H1 (cell line): ENCODE measurements at regions not wholly inside any gene's neighbourhood (a gene's known extent, or its start where the extent isn't known, plus 50 kb on each side); places are given as distances from the start of the nearest gene placed in this dataset.

Experiments used
- CTCF ChIA-PET: fragments of 300-600 bp; sonication (Branson Sonifier 250); formaldehyde crosslinking; loops from one replicate; lab custom pipeline; 2021; ENCODE audit not compliant: partially characterized antibody; lab: Charles Lee
- POLR2A ChIA-PET: fragments of 300-600 bp; sonication (Branson Sonifier 250); formaldehyde crosslinking; loops from one replicate; lab custom pipeline; 2021; ENCODE audit warnings: inconsistent platforms; ENCODE audit not compliant: partially characterized antibody; lab: Charles Lee
- DNase-seq, 2 experiments: peaks; one replicate each; pipeline versions ENCODE4 v3.0.0 to v3.0.0-alpha.2; 2010 to 2022; ENCODE audit warnings: low spot score in 2 of 2, low read depth in 1 of 2, mixed read lengths in 1 of 2
- FAIRE-seq: peaks from 2 replicates; lab custom pipeline; 2011; peaks lifted over from hg19 to GRCh38; lab: Jason Lieb, UNC
- H2AFZ ChIP-seq: 2 replicates; pipeline ENCODE4 v1.8.1; 2012; ENCODE audit warnings: low read length, inconsistent platforms
- H2AK5ac ChIP-seq: 2 replicates; pipeline ENCODE4 v1.6.1; 2013; ENCODE audit warnings: low read depth, low read length
- H2BK120ac ChIP-seq: replicated peaks from 2 replicates; pipeline ENCODE3; 2013; ENCODE audit warnings: low read depth, low read length, inconsistent platforms
- H2BK12ac ChIP-seq: 2 replicates; pipeline ENCODE4 v1.6.1; 2013; ENCODE audit warnings: low read depth, low read length
- H2BK15ac ChIP-seq: 2 replicates; pipeline ENCODE4 v1.6.1; 2013; ENCODE audit warnings: low read length
- H2BK20ac ChIP-seq: 2 replicates; pipeline ENCODE4 v1.6.1; 2013; ENCODE audit warnings: low read length
- H2BK5ac ChIP-seq: 2 replicates; pipeline ENCODE4 v1.6.1; 2013; ENCODE audit warnings: low read depth, low read length
- H3K14ac ChIP-seq: 2 replicates; pipeline ENCODE4 v1.6.1; 2013; ENCODE audit warnings: inconsistent platforms; ENCODE audit not compliant: insufficient read length
- H3K18ac ChIP-seq: 2 replicates; pipeline ENCODE4 v1.6.1; 2013; ENCODE audit warnings: low read length; ENCODE audit errors: extremely low read depth
- H3K23ac ChIP-seq: 2 replicates; pipeline ENCODE4 v1.6.1; 2013; ENCODE audit warnings: inconsistent platforms; ENCODE audit not compliant: insufficient read length
- H3K23me2 ChIP-seq: 2 replicates; pipeline ENCODE4 v1.6.1; 2013; ENCODE audit warnings: low read depth, low read length
- H3K27ac ChIP-seq: 2 replicates; pipeline ENCODE4 v1.6.1; 2011; ENCODE audit warnings: low read depth, low read length, inconsistent platforms
- H3K27me3 ChIP-seq, 4 experiments: replicated peaks in 1 of 4; 1 replicate in 1 of 4; 2 replicates in 3 of 4; pipeline versions ENCODE4 v1.6.1 to v1.8.1; 2011 to 2013; ENCODE audit warnings: low read length in 3 of 4, mild to moderate bottlenecking in 3 of 4, inconsistent platforms in 2 of 4, mixed read lengths in 2 of 4, moderate library complexity in 1 of 4; ENCODE audit not compliant: control insufficient read depth in 3 of 4, insufficient read depth in 3 of 4; ENCODE audit errors: extremely low read depth in 1 of 4
- H3K36me3 ChIP-seq, 4 experiments: 2 replicates each; pipeline versions ENCODE4 v1.6.1 to v1.8.1; 2011 to 2013; ENCODE audit warnings: mild to moderate bottlenecking in 4 of 4, low read length in 3 of 4, moderate library complexity in 2 of 4, control low read depth in 1 of 4, inconsistent platforms in 1 of 4; ENCODE audit not compliant: insufficient read depth in 4 of 4, control insufficient read depth in 2 of 4
- H3K4ac ChIP-seq: replicated peaks from 2 replicates; pipeline ENCODE3; 2013; ENCODE audit warnings: low read length, low read depth, mixed read lengths, inconsistent platforms; ENCODE audit not compliant: insufficient read length
- H3K4me1 ChIP-seq, 4 experiments: replicated peaks in 1 of 4; 1 replicate in 1 of 4; 2 replicates in 3 of 4; pipeline versions ENCODE4 v1.6.1 to v1.8.1; 2011 to 2013; ENCODE audit warnings: low read length in 3 of 4, inconsistent platforms in 2 of 4, mixed read lengths in 1 of 4; ENCODE audit not compliant: insufficient read depth in 4 of 4, control insufficient read depth in 3 of 4
- H3K4me2 ChIP-seq, 2 experiments: 2 replicates each; pipeline versions ENCODE4 v1.6.1 to v1.8.1; 2011 to 2013; ENCODE audit warnings: low read depth in 2 of 2, low read length in 2 of 2, control low read depth in 1 of 2, inconsistent platforms in 1 of 2, mild to moderate bottlenecking in 1 of 2; ENCODE audit not compliant: insufficient read depth in 1 of 2
- H3K4me3 ChIP-seq, 4 experiments: fragments of 200-600, 300-600 bp in 1 of 4; sonication (generic), shearing (Covaris generic), sonication (Bioruptor Twin) in 1 of 4; 2 replicates each; pipeline versions ENCODE4 v1.5.1 to v1.8.1; 2011 to 2016; ENCODE audit warnings: low read length in 4 of 4, low read depth in 3 of 4, control low read depth in 2 of 4, inconsistent platforms in 2 of 4, mild to moderate bottlenecking in 2 of 4, mixed read lengths in 1 of 4, moderate library complexity in 1 of 4; ENCODE audit not compliant: insufficient read depth in 2 of 4; ENCODE audit errors: extremely low read depth in 1 of 4
- H3K56ac ChIP-seq: replicated peaks from 2 replicates; pipeline ENCODE3; 2013; ENCODE audit warnings: low read depth, mild to moderate bottlenecking, mixed read lengths, low read length, inconsistent platforms; ENCODE audit not compliant: insufficient read length
- H3K79me1 ChIP-seq: 2 replicates; pipeline ENCODE4 v1.6.1; 2013; ENCODE audit warnings: low read depth, low read length, control low read depth
- H3K79me2 ChIP-seq, 2 experiments: 2 replicates each; pipeline versions ENCODE4 v1.6.1 to v1.8.1; 2012 to 2013; ENCODE audit warnings: low read length in 2 of 2, mild to moderate bottlenecking in 2 of 2, inconsistent platforms in 1 of 2; ENCODE audit not compliant: insufficient read depth in 2 of 2, control insufficient read depth in 1 of 2
- H3K9ac ChIP-seq, 4 experiments: replicated peaks in 1 of 4; 1 replicate in 1 of 4; 2 replicates in 3 of 4; pipeline versions ENCODE4 v1.6.1 to v1.8.1; 2011 to 2013; ENCODE audit warnings: low read depth in 3 of 4, low read length in 3 of 4, control low read depth in 2 of 4, mild to moderate bottlenecking in 2 of 4, moderate library complexity in 2 of 4, inconsistent platforms in 1 of 4; ENCODE audit errors: extremely low read depth in 1 of 4
- H3K9me3 ChIP-seq, 2 experiments: 2 replicates each; pipeline versions ENCODE4 v1.6.1 to v1.8.1; 2012 to 2013; ENCODE audit warnings: mild to moderate bottlenecking in 2 of 2, moderate library complexity in 2 of 2, control low read depth in 1 of 2, inconsistent platforms in 1 of 2, low read depth in 1 of 2, low read length in 1 of 2, mixed read lengths in 1 of 2; ENCODE audit not compliant: insufficient read depth in 2 of 2
- H4K20me1 ChIP-seq, 2 experiments: replicated peaks in 1 of 2; 2 replicates each; pipeline versions ENCODE3 to v1.8.1; 2011 to 2013; ENCODE audit warnings: inconsistent platforms in 2 of 2, low read length in 2 of 2, mild to moderate bottlenecking in 1 of 2; ENCODE audit not compliant: insufficient read depth in 2 of 2, control insufficient read depth in 1 of 2
- H4K5ac ChIP-seq: 2 replicates; pipeline ENCODE4 v1.6.1; 2013; ENCODE audit warnings: low read length, low read depth, mixed read lengths, inconsistent platforms; ENCODE audit not compliant: insufficient read length
- H4K8ac ChIP-seq: 2 replicates; pipeline ENCODE4 v1.8.0; 2013; ENCODE audit warnings: mild to moderate bottlenecking, moderate library complexity, low read length, inconsistent platforms; ENCODE audit not compliant: insufficient read depth; ENCODE audit errors: extremely low read depth
- H4K91ac ChIP-seq: replicated peaks from 2 replicates; pipeline ENCODE3; 2013; ENCODE audit warnings: low read length, mixed read lengths, inconsistent platforms; ENCODE audit not compliant: insufficient read length
- ASH2L ChIP-seq: fragments of 200-600, 300-600 bp; sonication (generic); IDR thresholded peaks from one replicate; pipeline ENCODE4 v1.7.1; 2017; ENCODE audit warnings: low read length
- BCL11A ChIP-seq, 2 experiments: IDR thresholded peaks; one replicate each; pipeline ENCODE4 v1.6.1; 2011; ENCODE audit warnings: low read depth in 2 of 2, low read length in 2 of 2, mild to moderate bottlenecking in 2 of 2
- BRCA1 ChIP-seq: IDR thresholded peaks from 2 replicates; pipeline ENCODE4 v1.6.1; 2012; ENCODE audit warnings: low read depth, low read length, improper control_type of control experiment
- POLR2AphosphoS5 ChIP-seq: IDR thresholded peaks from 2 replicates; pipeline ENCODE4 v1.6.1; 2011; ENCODE audit warnings: low read depth, low read length
- SP1 ChIP-seq: IDR thresholded peaks from 2 replicates; pipeline ENCODE4 v1.6.1; 2011; ENCODE audit warnings: low read depth, low read length
- WGBS, 2 experiments: shearing (Covaris generic) in 1 of 2; methylation state at CpG; one replicate each; pipeline versions ENCODE4 v1.1.6 to v1.1.7; 2013 to 2015; ENCODE audit warnings: low lambda C conversion rate in 2 of 2, mixed read lengths in 2 of 2, inconsistent platforms in 1 of 2, low coverage in 1 of 2, missing lambda C conversion rate in 1 of 2; ENCODE audit not compliant: insufficient replicate concordance in 2 of 2, insufficient coverage in 1 of 2, insufficient read length in 1 of 2; ENCODE audit errors: extremely low coverage in 1 of 2, missing lambda C conversion rate in 1 of 2; 5-methylcytosine and 5-hydroxymethylcytosine counted together

DNA sequence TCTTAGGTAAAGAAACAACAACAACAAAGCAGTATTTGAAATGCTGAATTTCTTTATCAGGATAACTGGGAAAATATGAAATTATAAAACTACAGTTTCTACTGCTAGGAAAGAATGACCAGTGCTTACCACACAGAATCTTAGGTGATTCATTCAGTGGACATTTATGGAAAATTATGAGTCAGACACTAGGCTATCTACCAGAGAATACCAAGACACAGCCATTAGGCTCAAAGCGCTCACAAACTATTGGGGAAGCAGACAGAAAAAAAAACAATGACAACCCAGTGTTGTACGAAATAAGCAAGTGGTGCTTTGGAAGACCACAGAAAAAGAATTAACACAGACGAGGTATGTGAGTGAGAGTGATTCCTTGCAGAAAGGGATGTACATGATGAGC is 1019.5 kb downstream of the PCDH9 start:
- Histone ChIP-seq H2AK5ac (no peak overlapping the region), H3K27me3 (0 out of 7 replicates have a peak, but pooled peaks cover 0 to under 1% (median 0%) of the 10 kb centered on the region in 4 experiments), H3K4ac (no peak overlapping the region), H3K18ac (no peak overlapping the region), H3K79me1 (no peaks in the 10 kb centered on the region), H3K36me3 (no peaks in the 10 kb centered on the region), H3K9me3 (no peaks in the 10 kb centered on the region), H4K5ac (no peak overlapping the region), H3K23me2 (no peaks in the 10 kb centered on the region), H4K20me1 (no peaks in the 10 kb centered on the region), H3K4me1 (no peaks in the 10 kb centered on the region), H4K91ac (no peak overlapping the region), H2BK20ac (no peak overlapping the region), H2BK15ac (no peak overlapping the region), H3K27ac (no peak overlapping the region), H3K14ac (no peak overlapping the region), H3K4me2 (no peak overlapping the region), H3K9ac (no peak overlapping the region), H3K79me2 (no peaks in the 10 kb centered on the region), H2AFZ (no peak overlapping the region), H3K4me3 (no peak overlapping the region), H2BK12ac (no peak overlapping the region), H3K56ac (no peak overlapping the region), H2BK5ac (no peak overlapping the region), H2BK120ac (no peak overlapping the region), H4K8ac (no peak overlapping the region), H3K23ac (no peak overlapping the region)
- no peak for DNase-seq
- TF ChIP-seq BCL11A (IDR thresholded peaks at IDR 0.05; ENCODE audit: low read depth in 2 of 2, low read length in 2 of 2) (no peak), ASH2L (no peak), BRCA1 (no peak), SP1 (no peak), POLR2AphosphoS5 (no peak)
- FAIRE-seq, result no peak
- CTCF ChIA-PET, result interaction anchor here (0.7 kb wide), 2 partner anchors 396 to 408 kb away, joined by 3 read pairs; no protein-coding TSS in a partner anchor
- POLR2A ChIA-PET, result no interaction called here
- WGBS, 2 experiments, result 87% methylated on average over 3 of the region's 3 CpGs; no CpG with 5 or more reads in 1 of the 2 experiments
